ENCODE measurements at regions not wholly inside any gene's neighbourhood (a gene's known extent, or its start where the extent isn't known, plus 50 kb on each side); places are given as distances from the start of the nearest gene placed in this dataset.

- DNase-seq (ENCODE audit: extremely low spot score): no peak
- CTCF ChIA-PET: no interaction called here
- no peak for TF ChIP-seq CTCF (IDR thresholded peaks at IDR 0.05; ENCODE audit: control extremely low read depth, extremely low read depth, low read depth, missing control alignments)
- POLR2A ChIA-PET: no interaction called here
These were observed 90.2 kb upstream of the USP9Y start for GRCh38 chrY:12610861-12611260.

GRCh38 chrY:12615733-12616446 is 85.1 kb upstream of the USP9Y start:
- no peak for DNase-seq (ENCODE audit: extremely low spot score)
- CTCF ChIA-PET: no interaction called here
- TF ChIP-seq CTCF (IDR thresholded peaks at IDR 0.05; ENCODE audit: control extremely low read depth, extremely low read depth, low read depth, missing control alignments): no peak
- POLR2A ChIA-PET: no interaction called here

GRCh38 chrY:12621454-12622081 is 79.5 kb upstream of the USP9Y start:
- no peak for DNase-seq (ENCODE audit: extremely low spot score)
- peak; percentile 35 for TF ChIP-seq CTCF (IDR thresholded peaks at IDR 0.05; ENCODE audit: control extremely low read depth, extremely low read depth, low read depth, missing control alignments)
- ChIA-PET POLR2A (no interaction called here), CTCF (no interaction called here)

- POLR2A ChIA-PET: no interaction called here
These were observed 77.8 kb upstream of the USP9Y start for GRCh38 chrY:12623204-12623603.

GRCh38 chrY:12642986-12643385 is 58.0 kb upstream of the USP9Y start:
- CTCF ChIA-PET: no interaction called here
- no peak for TF ChIP-seq CTCF (IDR thresholded peaks at IDR 0.05; ENCODE audit: control extremely low read depth, extremely low read depth, low read depth, missing control alignments)
- DNase-seq (ENCODE audit: extremely low spot score): no peak
- POLR2A ChIA-PET: no interaction called here

More at GRCh38 chrY:12623204-12623603, 77.8 kb upstream of the USP9Y start:
- no peak for DNase-seq (ENCODE audit: extremely low spot score)
- no peak for TF ChIP-seq CTCF (IDR thresholded peaks at IDR 0.05; ENCODE audit: control extremely low read depth, extremely low read depth, low read depth, missing control alignments)
- CTCF ChIA-PET: no interaction called here

GRCh38 chrY:12643693-12644348 is 57.2 kb upstream of the USP9Y start:
- POLR2A ChIA-PET: no interaction called here
- no peak for DNase-seq (ENCODE audit: extremely low spot score)
- TF ChIP-seq CTCF (IDR thresholded peaks at IDR 0.05; ENCODE audit: control extremely low read depth, extremely low read depth, low read depth, missing control alignments): no peak
- CTCF ChIA-PET: no interaction called here
